ENCODE measurements at regions not wholly inside any gene's neighbourhood (a gene's known extent, or its start where the extent isn't known, plus 50 kb on each side); places are given as distances from the start of the nearest gene placed in this dataset.

DNA sequence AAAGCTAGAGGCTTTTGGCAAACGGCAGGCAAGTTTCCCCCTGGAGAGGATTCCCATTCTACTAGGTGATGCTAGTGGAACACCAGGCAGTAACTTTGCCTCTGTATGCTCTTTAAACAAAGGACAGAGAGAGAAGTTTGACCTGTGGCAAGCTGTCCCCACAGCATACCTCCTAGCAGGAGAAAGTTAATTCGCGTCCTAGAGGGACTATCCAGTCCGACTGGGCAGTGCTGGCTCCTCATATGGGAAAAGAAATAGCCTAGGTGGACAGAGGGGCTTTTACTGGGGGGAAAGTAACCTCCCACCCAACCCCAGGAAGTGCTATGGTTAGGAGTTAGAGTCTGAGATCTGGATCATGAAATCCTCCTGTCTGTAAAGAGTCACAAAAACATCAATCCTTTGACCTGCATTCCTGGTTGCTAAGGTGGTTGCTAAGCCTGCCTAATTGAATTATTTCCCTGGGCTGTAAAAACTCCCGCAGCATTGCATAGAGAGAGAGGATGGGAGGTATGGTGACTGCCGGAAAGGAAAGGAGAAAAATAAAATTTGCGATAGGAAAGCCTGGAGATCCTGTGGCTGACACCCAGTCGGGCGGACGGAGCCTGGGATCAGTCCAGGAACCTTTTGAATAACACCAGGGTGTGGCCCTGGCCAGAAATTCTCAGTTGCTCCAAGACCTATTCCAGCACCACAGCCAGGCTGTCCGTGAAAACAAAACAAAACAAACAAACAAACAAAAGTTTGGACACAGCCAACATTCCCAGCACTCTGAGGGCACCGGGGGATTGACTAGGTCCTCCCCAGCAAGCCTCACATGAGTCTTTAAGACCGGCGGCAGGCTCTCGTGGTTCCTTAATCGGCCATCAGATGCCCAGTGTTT is 67.7 kb upstream of the ATP11B start:
- no peak for TF ChIP-seq POLR2AphosphoS5 (IDR thresholded peaks at IDR 0.05; ENCODE audit: low read depth, low read length)
- TF ChIP-seq, protein P1, sequence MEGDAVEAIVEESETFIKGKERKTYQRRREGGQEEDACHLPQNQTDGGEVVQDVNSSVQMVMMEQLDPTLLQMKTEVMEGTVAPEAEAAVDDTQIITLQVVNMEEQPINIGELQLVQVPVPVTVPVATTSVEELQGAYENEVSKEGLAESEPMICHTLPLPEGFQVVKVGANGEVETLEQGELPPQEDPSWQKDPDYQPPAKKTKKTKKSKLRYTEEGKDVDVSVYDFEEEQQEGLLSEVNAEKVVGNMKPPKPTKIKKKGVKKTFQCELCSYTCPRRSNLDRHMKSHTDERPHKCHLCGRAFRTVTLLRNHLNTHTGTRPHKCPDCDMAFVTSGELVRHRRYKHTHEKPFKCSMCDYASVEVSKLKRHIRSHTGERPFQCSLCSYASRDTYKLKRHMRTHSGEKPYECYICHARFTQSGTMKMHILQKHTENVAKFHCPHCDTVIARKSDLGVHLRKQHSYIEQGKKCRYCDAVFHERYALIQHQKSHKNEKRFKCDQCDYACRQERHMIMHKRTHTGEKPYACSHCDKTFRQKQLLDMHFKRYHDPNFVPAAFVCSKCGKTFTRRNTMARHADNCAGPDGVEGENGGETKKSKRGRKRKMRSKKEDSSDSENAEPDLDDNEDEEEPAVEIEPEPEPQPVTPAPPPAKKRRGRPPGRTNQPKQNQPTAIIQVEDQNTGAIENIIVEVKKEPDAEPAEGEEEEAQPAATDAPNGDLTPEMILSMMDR (IDR thresholded peaks at IDR 0.05): no peak
- TF ChIP-seq, protein P2, sequence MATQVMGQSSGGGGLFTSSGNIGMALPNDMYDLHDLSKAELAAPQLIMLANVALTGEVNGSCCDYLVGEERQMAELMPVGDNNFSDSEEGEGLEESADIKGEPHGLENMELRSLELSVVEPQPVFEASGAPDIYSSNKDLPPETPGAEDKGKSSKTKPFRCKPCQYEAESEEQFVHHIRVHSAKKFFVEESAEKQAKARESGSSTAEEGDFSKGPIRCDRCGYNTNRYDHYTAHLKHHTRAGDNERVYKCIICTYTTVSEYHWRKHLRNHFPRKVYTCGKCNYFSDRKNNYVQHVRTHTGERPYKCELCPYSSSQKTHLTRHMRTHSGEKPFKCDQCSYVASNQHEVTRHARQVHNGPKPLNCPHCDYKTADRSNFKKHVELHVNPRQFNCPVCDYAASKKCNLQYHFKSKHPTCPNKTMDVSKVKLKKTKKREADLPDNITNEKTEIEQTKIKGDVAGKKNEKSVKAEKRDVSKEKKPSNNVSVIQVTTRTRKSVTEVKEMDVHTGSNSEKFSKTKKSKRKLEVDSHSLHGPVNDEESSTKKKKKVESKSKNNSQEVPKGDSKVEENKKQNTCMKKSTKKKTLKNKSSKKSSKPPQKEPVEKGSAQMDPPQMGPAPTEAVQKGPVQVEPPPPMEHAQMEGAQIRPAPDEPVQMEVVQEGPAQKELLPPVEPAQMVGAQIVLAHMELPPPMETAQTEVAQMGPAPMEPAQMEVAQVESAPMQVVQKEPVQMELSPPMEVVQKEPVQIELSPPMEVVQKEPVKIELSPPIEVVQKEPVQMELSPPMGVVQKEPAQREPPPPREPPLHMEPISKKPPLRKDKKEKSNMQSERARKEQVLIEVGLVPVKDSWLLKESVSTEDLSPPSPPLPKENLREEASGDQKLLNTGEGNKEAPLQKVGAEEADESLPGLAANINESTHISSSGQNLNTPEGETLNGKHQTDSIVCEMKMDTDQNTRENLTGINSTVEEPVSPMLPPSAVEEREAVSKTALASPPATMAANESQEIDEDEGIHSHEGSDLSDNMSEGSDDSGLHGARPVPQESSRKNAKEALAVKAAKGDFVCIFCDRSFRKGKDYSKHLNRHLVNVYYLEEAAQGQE (IDR thresholded peaks at IDR 0.05; ENCODE audit: insufficient read depth in 1 of 2, low read depth in 2 of 2, low read length in 1 of 2): no peak
- TF ChIP-seq SIN3A (IDR thresholded peaks at IDR 0.05; ENCODE audit: borderline replicate concordance, insufficient read depth, low read depth, low read length): no peak

Measured in Panc1 (cell line).